HG03378 (cell line): ENCODE measurements at regions not wholly inside any gene's neighbourhood (a gene's known extent, or its start where the extent isn't known, plus 50 kb on each side); places are given as distances from the start of the nearest gene placed in this dataset.

Experiments
- ATAC-seq: cut with Tn5 transposase; IDR thresholded peaks from one replicate; pipeline ENCODE4 v1.9.1; 2021; ENCODE audit warnings: mild to moderate bottlenecking, moderate library complexity; ENCODE audit not compliant: unreplicated experiment

GRCh38 chr1:188888386-188888785 is 1589.3 kb downstream of the BRINP3 start:
- ATAC-seq: no peak

- ATAC-seq: no peak
Observed at GRCh38 chr1:188889166-188889565, 1588.5 kb downstream of the BRINP3 start.

GRCh38 chr1:188891958-188892357 is 1585.7 kb downstream of the BRINP3 start:
- no peak for ATAC-seq

- ATAC-seq: no peak
Observed at GRCh38 chr1:188895611-188896010, 1582.1 kb downstream of the BRINP3 start.

- no peak for ATAC-seq
Observed at GRCh38 chr1:188903241-188903640, 1574.4 kb downstream of the BRINP3 start.

GRCh38 chr1:188904201-188904600 is 1573.5 kb downstream of the BRINP3 start:
- ATAC-seq: no peak

- no peak for ATAC-seq
Observed at GRCh38 chr1:188906921-188907641, 1570.6 kb downstream of the BRINP3 start.

GRCh38 chr1:188930382-188930781 is 1547.3 kb downstream of the BRINP3 start:
- ATAC-seq: no peak

- ATAC-seq: no peak
Observed at GRCh38 chr1:188931506-188931905, 1546.2 kb downstream of the BRINP3 start.

GRCh38 chr1:188937965-188938551 is 1539.6 kb downstream of the BRINP3 start:
- ATAC-seq: no peak

- ATAC-seq: no peak
Observed at GRCh38 chr1:188941986-188942385, 1535.7 kb downstream of the BRINP3 start.

GRCh38 chr1:188949701-188950100 is 1528.0 kb downstream of the BRINP3 start:
- ATAC-seq: no peak

GRCh38 chr1:188958461-188959115 is 1519.1 kb downstream of the BRINP3 start:
- ATAC-seq: no peak

- no peak for ATAC-seq
Observed at GRCh38 chr1:188986745-188987417, 1490.8 kb downstream of the BRINP3 start.

GRCh38 chr1:188988589-188988988 is 1489.1 kb downstream of the BRINP3 start:
- ATAC-seq: no peak

GRCh38 chr1:188991221-188991930 is 1486.3 kb downstream of the BRINP3 start:
- ATAC-seq: no peak

GRCh38 chr1:189007824-189008223 is 1469.8 kb downstream of the BRINP3 start:
- no peak for ATAC-seq

- no peak for ATAC-seq
Observed at GRCh38 chr1:189021577-189021976, 1456.1 kb downstream of the BRINP3 start.

GRCh38 chr1:189022015-189022414 is 1455.6 kb downstream of the BRINP3 start:
- ATAC-seq: no peak

- no peak for ATAC-seq
Observed at GRCh38 chr1:189027512-189027911, 1450.2 kb downstream of the BRINP3 start.

GRCh38 chr1:189033169-189033568 is 1444.5 kb downstream of the BRINP3 start:
- no peak for ATAC-seq
